HG03442 (cell line): ENCODE measurements at regions not wholly inside any gene's neighbourhood (a gene's known extent, or its start where the extent isn't known, plus 50 kb on each side); places are given as distances from the start of the nearest gene placed in this dataset.

Experiments used
- ATAC-seq: cut with Tn5 transposase; IDR thresholded peaks from one replicate; pipeline ENCODE4 v1.9.1; 2021; ENCODE audit warnings: mild to moderate bottlenecking, moderate library complexity; ENCODE audit not compliant: unreplicated experiment

DNA sequence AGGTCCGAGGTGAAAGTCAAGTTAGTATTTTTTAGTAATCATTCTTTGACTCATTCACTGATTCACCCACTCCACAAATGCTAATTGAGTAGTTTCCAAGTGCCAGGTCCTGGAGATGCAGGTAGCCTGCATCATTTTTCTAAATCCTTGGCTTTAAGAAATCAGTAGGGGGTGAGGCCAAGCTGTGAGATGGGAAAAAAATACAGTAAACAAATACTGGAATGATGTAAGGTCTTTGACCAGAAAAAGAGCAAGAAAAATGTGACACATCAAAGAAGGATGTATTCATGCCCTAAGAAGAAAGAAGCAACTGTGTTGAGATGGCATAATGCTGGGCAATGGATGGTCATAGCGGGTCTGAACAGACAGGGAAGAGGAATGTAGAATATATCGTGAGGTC lies 1386.6 kb downstream of the PCDH7 start:
- no peak for ATAC-seq

DNA sequence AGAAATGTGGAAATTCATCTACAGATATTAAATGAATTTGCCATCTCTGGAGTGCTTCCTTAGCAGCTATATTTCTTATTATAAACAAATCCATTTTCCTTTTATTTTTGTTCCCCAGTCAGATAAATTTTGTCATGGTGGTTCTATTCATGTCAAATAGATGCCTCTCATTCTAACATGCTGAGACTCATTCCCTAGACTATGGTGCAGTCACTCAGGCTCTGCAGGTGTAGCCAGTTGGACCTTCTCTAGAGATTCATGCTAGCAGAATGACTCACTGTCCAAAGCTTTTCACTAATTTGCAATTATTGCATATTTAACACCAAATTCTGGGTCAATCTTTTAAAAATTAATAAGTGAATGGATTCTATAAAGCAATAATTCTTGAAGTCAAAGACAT lies 1392.7 kb downstream of the PCDH7 start:
- ATAC-seq = no peak

- no peak for ATAC-seq
Observed at GRCh38 chr4:32117693-32118092, 1397.5 kb downstream of the PCDH7 start.

DNA sequence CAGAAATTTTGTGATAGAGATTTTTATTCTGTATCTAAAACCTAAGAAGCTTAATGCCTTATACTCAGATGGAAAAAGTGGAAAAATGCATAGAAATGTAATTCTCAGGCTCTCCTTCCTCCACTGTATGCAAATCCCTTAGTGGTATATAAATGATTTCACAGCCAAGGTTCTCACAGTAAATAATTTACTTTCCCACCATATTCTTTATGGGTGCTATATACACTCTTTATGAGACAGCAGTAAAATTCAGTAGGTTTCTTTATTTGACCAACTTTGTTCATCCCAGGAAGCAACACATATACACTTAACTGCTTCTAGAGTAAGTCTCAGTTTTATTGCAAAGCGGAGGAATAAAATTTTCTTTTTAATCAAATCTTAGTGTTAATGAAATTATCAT lies 1399.7 kb downstream of the PCDH7 start:
- no peak for ATAC-seq

- ATAC-seq = no peak
Observed at GRCh38 chr4:32128549-32128948, 1408.4 kb downstream of the PCDH7 start.

GRCh38 chr4:32129967-32130366 lies 1409.8 kb downstream of the PCDH7 start:
- no peak for ATAC-seq

DNA sequence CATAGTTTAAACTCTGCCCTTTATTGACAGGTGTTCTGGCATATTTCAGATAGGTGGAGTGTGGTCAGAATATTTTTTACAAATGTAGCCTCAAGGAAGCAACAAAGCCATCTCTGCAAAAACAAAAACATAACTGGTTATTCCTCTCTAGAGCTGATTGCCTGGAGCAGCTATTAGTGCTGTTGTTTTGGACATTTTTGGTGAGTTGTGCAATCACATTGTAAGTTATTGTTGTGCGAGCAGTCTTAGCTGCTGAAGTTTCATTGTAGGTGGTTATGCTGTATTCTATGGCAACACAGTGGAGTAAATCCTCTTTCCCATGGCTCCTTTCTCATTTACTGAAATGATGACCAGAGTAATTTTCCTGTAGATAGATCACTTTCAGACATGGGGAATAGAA lies 1413.0 kb downstream of the PCDH7 start:
- no peak for ATAC-seq

GRCh38 chr4:32133734-32134133 lies 1413.6 kb downstream of the PCDH7 start:
- no peak for ATAC-seq

- ATAC-seq = no peak
Observed at GRCh38 chr4:32135642-32136041, 1415.5 kb downstream of the PCDH7 start.

GRCh38 chr4:32136081-32136787 lies 1416.1 kb downstream of the PCDH7 start:
- ATAC-seq = no peak

GRCh38 chr4:32140636-32141035 lies 1420.5 kb downstream of the PCDH7 start:
- no peak for ATAC-seq

DNA sequence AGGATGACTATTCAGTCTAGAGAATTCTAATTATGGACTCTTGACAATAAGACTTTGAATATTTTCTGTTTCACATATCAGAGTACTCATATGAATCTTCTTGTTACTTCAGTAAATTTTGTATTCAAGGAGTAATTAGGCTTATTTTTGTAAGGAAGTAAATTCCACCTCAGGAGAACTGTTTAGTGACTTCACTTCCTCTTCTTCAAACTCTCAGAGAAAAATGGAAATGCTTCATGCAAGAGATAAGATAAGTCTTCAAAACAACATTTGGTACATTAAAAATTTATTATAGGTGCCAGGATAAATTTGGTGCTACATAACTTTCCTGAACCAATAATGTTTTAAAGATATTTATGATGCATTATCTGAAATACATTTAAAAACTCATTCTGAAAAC lies 1421.9 kb downstream of the PCDH7 start:
- no peak for ATAC-seq

DNA sequence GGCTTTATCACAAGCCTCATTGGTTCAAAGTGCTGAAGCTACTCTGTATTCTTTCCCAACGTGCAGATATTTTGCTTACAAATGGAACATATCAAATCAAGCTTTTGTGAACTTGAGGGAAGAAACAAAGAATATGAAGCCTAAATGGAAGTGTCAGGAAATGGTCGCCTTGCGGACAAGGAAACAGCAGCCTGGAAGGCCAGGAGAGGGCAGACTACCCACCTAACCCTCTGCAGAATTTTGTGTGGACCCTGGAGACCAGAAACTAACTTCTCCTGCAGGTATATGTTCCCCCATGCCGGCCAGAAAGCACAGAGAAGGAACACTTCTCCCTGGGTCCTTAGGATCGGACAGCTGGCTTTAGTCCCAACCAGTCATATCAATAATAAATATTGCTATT lies 1425.8 kb downstream of the PCDH7 start:
- no peak for ATAC-seq

GRCh38 chr4:32147446-32148085 lies 1427.4 kb downstream of the PCDH7 start:
- ATAC-seq = no peak

GRCh38 chr4:32148111-32148666 lies 1428.0 kb downstream of the PCDH7 start:
- no peak for ATAC-seq

DNA sequence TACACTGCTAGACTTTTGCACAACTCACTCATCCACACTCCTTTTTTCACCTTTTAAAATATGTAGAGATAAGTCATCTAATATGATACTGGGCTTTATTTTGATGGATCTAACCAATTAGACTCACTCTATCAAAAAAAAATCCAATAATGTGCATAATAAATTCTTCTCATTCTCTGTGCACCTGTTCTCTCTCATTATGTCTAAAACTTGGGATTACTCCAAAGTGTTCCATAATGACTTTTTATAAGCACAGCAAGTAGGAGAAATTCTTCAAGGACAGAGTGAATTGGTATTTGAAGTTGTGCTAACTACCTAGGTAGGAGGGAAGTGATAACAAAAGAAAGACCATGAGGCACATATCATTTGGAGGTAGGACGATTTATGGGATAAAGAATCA lies 1438.8 kb downstream of the PCDH7 start:
- no peak for ATAC-seq

GRCh38 chr4:32161392-32161791 lies 1441.2 kb downstream of the PCDH7 start:
- no peak for ATAC-seq

GRCh38 chr4:32163125-32163524 lies 1443.0 kb downstream of the PCDH7 start:
- ATAC-seq = no peak

DNA sequence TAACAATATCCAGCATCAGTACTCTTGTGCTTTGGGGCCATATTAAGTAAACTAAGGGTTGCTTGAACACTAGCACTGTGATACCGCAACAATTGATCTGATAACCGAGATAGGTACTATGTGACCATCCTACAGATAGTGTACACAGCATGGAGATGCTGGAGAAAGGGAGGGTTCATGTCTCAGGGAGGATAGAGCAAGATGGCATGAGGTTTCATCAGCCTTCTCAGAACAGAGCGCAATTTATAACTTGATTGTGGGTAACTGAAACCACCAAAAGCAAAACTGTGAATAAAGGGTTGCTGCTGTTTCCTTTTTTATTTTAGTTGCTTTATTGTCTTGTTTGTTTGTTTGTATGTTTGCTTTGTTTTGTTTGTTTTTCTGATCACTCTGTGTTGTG lies 1449.7 kb downstream of the PCDH7 start:
- ATAC-seq = no peak

GRCh38 chr4:32172086-32172485 lies 1451.9 kb downstream of the PCDH7 start:
- ATAC-seq = no peak

DNA sequence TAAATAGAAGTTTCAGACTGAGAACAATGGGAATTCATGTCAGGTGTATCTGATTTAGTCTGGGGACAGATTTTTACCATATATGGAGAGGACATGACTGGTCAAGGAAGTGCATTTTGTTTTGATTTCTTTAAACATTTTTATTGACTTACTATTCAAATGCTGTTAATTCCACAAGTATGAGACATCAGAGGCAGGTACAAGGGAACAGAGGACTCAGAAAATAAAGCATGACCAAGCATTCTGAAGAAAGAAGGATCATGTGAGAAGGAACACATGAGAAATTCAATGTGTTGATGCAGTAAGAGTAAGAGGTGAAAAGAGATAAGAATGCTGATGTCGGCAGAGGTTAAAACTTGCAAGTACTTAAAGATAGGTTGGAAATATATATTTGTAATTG lies 1452.6 kb downstream of the PCDH7 start:
- no peak for ATAC-seq

DNA sequence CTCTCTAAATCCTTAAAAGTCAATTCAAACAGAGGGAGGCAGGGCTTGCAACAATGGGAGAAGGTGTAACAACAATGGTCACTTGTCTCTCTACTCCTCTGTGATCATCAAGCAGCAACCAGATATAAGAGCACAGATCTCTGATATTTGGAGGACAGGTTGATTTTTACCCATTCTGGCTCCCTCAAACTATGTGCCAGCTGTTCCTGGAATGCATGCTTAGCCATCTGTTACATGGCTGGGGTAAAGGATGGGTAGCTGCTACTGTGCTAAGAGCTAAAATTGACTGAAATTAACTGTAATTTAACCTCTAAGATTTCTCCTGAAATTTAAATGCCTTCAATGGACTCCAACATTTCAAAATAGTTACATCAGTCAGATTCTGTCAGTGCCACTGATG lies 1459.9 kb downstream of the PCDH7 start:
- no peak for ATAC-seq

GRCh38 chr4:32184186-32184585 lies 1464.0 kb downstream of the PCDH7 start:
- no peak for ATAC-seq
